ENCODE measurements at regions not wholly inside any gene's neighbourhood (a gene's known extent, or its start where the extent isn't known, plus 50 kb on each side); places are given as distances from the start of the nearest gene placed in this dataset.

DNA sequence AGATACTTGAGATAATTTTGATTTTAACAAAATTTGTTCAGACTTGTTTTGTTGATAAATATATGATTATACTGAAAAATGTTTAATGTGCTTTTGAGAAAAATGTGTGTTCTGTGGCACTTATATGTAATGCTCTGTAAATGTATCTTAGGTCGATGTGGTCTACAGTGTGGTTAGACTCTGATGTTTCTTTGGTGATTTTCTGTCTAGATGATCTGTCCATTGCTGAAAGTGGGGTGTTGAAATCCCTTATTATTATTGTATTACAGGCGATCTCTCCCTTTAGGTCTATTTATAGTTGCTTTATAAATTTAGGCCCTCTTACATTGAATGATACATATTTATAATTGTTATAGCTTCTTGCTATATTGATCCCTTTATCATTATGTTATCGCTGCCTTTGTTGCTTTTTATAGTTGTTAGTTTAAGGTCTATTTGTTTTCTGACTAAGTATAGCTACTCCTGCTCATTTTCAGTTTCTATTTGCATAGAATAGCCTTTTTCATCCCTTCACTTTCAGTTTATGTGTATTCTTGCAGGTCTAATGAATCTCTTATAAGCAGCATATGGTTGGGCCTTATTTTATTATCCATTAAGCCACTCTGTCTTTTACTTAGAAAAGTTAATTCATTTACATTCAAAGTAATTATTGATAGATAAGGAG lies 124.3 kb downstream of the MRPS30 start:
- TF ChIP-seq POLR2AphosphoS5 (IDR thresholded peaks at IDR 0.05) (no peak), POLR2A (IDR thresholded peaks at IDR 0.05) (no peak)
- TF ChIP-seq, protein P1, sequence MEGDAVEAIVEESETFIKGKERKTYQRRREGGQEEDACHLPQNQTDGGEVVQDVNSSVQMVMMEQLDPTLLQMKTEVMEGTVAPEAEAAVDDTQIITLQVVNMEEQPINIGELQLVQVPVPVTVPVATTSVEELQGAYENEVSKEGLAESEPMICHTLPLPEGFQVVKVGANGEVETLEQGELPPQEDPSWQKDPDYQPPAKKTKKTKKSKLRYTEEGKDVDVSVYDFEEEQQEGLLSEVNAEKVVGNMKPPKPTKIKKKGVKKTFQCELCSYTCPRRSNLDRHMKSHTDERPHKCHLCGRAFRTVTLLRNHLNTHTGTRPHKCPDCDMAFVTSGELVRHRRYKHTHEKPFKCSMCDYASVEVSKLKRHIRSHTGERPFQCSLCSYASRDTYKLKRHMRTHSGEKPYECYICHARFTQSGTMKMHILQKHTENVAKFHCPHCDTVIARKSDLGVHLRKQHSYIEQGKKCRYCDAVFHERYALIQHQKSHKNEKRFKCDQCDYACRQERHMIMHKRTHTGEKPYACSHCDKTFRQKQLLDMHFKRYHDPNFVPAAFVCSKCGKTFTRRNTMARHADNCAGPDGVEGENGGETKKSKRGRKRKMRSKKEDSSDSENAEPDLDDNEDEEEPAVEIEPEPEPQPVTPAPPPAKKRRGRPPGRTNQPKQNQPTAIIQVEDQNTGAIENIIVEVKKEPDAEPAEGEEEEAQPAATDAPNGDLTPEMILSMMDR (IDR thresholded peaks at IDR 0.05), result no peak

Data from prostate gland (tissue), 2 donors.